GM23338 (cell line): ENCODE measurements at regions not wholly inside any gene's neighbourhood (a gene's known extent, or its start where the extent isn't known, plus 50 kb on each side); places are given as distances from the start of the nearest gene placed in this dataset.

Experiments
- ATAC-seq: fragments of 200-7000 bp; cut with Tn5 transposase; 3 replicates; pipeline ENCODE4 v1.9.1; 2020
- DNase-seq: peaks from one replicate; pipeline ENCODE4 v3.0.0-alpha.2; 2015; ENCODE audit warnings: low spot score
- H2AFZ ChIP-seq: fragments of 200-600 bp; sonication (generic); 2 replicates; pipeline ENCODE4 v1.8.0; 2016; ENCODE audit warnings: antibody characterized with exemption, mild to moderate bottlenecking, moderate library complexity
- H3F3A ChIP-seq: fragments of 200-600 bp; sonication (generic); replicated peaks from 2 replicates; pipeline ENCODE4 v1.8.0; 2017; ENCODE audit warnings: antibody characterized with exemption, mixed run types, low read depth
- H3K27ac ChIP-seq: fragments of 200-600 bp; sonication (generic); 2 replicates; pipeline ENCODE4 v1.6.1; 2016; ENCODE audit warnings: low read depth
- H3K27me3 ChIP-seq: fragments of 200-600 bp; sonication (generic); 2 replicates; pipeline ENCODE4 v1.8.0; 2016; ENCODE audit warnings: mild to moderate bottlenecking, mixed run types, moderate library complexity; ENCODE audit not compliant: insufficient read depth
- H3K36me3 ChIP-seq: fragments of 200-600 bp; sonication (generic); 2 replicates; pipeline ENCODE4 v1.8.0; 2016; ENCODE audit warnings: mild to moderate bottlenecking; ENCODE audit not compliant: insufficient read depth
- H3K4me1 ChIP-seq: fragments of 200-600 bp; sonication (generic); 2 replicates; pipeline ENCODE4 v1.8.0; 2016; ENCODE audit warnings: mild to moderate bottlenecking, moderate library complexity; ENCODE audit not compliant: insufficient read depth
- H3K4me2 ChIP-seq: fragments of 200-600 bp; sonication (generic); 2 replicates; pipeline ENCODE4 v1.7.1; 2017; ENCODE audit warnings: mixed run types
- H3K4me3 ChIP-seq: fragments of 200-600 bp; sonication (generic); 2 replicates; pipeline ENCODE4 v1.6.1; 2016; ENCODE audit warnings: mixed run types
- H3K79me2 ChIP-seq: fragments of 200-600 bp; sonication (generic); replicated peaks from 2 replicates; pipeline ENCODE4 v1.8.0; 2017; ENCODE audit warnings: mild to moderate bottlenecking; ENCODE audit not compliant: insufficient read depth
- H3K9me2 ChIP-seq: fragments of 200-600 bp; sonication (generic); 2 replicates; pipeline ENCODE4 v1.8.0; 2017; ENCODE audit not compliant: insufficient read depth
- H4K20me1 ChIP-seq: fragments of 200-600 bp; sonication (generic); replicated peaks from 2 replicates; pipeline ENCODE4 v1.8.0; 2017; ENCODE audit warnings: mild to moderate bottlenecking; ENCODE audit not compliant: insufficient read depth
- H3K27ac Mint-ChIP-seq: 2 replicates; pipeline ENCODE4 v1.8.0; 2020; ENCODE audit warnings: inconsistent platforms, mild to moderate bottlenecking, moderate library complexity, mixed read lengths
- H3K27me3 Mint-ChIP-seq: 3 replicates; pipeline ENCODE4 v1.8.0; 2022; ENCODE audit warnings: low read depth, mild to moderate bottlenecking, moderate library complexity, mixed read lengths, inconsistent platforms; ENCODE audit not compliant: insufficient read depth, poor library complexity
- H3K36me3 Mint-ChIP-seq: 3 replicates; pipeline ENCODE4 v1.8.0; 2021; ENCODE audit warnings: low read depth, mild to moderate bottlenecking, inconsistent platforms, moderate library complexity, mixed read lengths
- H3K4me1 Mint-ChIP-seq: 3 replicates; pipeline ENCODE4 v1.8.0; 2020; ENCODE audit warnings: mild to moderate bottlenecking, inconsistent platforms, mixed read lengths
- H3K4me3 Mint-ChIP-seq: 3 replicates; pipeline ENCODE4 v1.8.0; 2021; ENCODE audit warnings: moderate library complexity, mild to moderate bottlenecking, inconsistent platforms, mixed read lengths
- H3K9me3 Mint-ChIP-seq: 3 replicates; pipeline ENCODE4 v1.8.0; 2020; ENCODE audit warnings: moderate library complexity, mild to moderate bottlenecking, inconsistent platforms, mixed read lengths
- CREB1 ChIP-seq: fragments of 250-450 bp; sonication (Bioruptor Pico); IDR thresholded peaks from 2 replicates; pipeline ENCODE4 v1.5.0; 2020; ENCODE audit warnings: low read depth, mild to moderate bottlenecking, moderate library complexity
- EZH2phosphoT487 ChIP-seq: fragments of 200-600 bp; sonication (generic); IDR thresholded peaks from one replicate; pipeline ENCODE4 v1.8.1; 2018; ENCODE audit warnings: antibody characterized with exemption; ENCODE audit not compliant: unreplicated experiment
- JUNB ChIP-seq: IDR thresholded peaks from one replicate; pipeline ENCODE4 v1.6.1; 2016; ENCODE audit warnings: antibody characterized with exemption; ENCODE audit not compliant: unreplicated experiment
- NANOG ChIP-seq: IDR thresholded peaks from 2 replicates; pipeline ENCODE4 v1.6.1; 2016; ENCODE audit warnings: antibody characterized with exemption, borderline replicate concordance
- POLR2AphosphoS5 ChIP-seq: IDR thresholded peaks from 2 replicates; pipeline ENCODE4 v1.6.1; 2016; ENCODE audit warnings: antibody characterized with exemption, low read depth
- REST ChIP-seq: IDR thresholded peaks from one replicate; pipeline ENCODE4 v1.6.1; 2018; ENCODE audit warnings: antibody characterized with exemption; ENCODE audit not compliant: unreplicated experiment
- STAT1 ChIP-seq: IDR thresholded peaks from one replicate; pipeline ENCODE4 v1.6.1; 2016; ENCODE audit warnings: antibody characterized with exemption; ENCODE audit not compliant: unreplicated experiment
- ZNF114 ChIP-seq: fragments of 250-450 bp; sonication (Bioruptor Pico); IDR thresholded peaks from 2 replicates; pipeline ENCODE4 v1.5.0; 2020; ENCODE audit warnings: mild to moderate bottlenecking, moderate library complexity
- ZNF331 ChIP-seq: fragments of 250-450 bp; sonication (Bioruptor Pico); IDR thresholded peaks from 2 replicates; pipeline ENCODE4 v1.5.0; 2020; ENCODE audit warnings: low read depth, mild to moderate bottlenecking, moderate library complexity
- ZNF462 ChIP-seq: fragments of 250-450 bp; sonication (Bioruptor Pico); IDR thresholded peaks from 2 replicates; pipeline ENCODE4 v1.5.0; 2020; ENCODE audit warnings: mild to moderate bottlenecking, moderate library complexity
- TF ChIP-seq, protein P1 (sequence below): IDR thresholded peaks from 2 replicates; pipeline ENCODE4 v1.6.1; 2016; ENCODE audit warnings: antibody characterized with exemption

DNA sequence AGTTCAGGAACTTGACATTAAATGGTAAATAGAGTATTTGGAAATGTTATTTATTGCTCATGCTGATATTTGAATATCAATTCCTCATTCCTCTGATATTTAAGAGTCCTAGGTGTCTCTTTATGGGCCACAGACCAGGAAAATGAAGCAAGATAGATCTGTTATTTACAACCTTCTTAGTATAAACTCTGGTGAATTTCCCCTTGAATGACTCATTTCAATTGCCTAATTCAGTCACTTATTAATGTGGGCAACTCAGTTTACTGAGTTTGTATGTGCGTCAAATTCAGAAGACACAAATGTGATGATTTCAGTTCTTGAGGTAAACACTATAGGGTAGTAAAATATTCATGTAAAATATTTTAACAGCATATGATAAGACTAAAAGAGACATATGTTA lies 1404.4 kb upstream of the PRMT6 start:
- ATAC-seq = no peak
- no peak overlapping the region for H2AFZ ChIP-seq
- no peak overlapping the region for H3K4me2 ChIP-seq
- Mint-ChIP-seq H3K4me3 (no peak overlapping the region), H3K9me3 (no peaks in the 10 kb centered on the region), H3K27me3 (no peaks in the 10 kb centered on the region), H3K36me3 (no peaks in the 10 kb centered on the region), H3K27ac (no peak overlapping the region), H3K4me1 (no peaks in the 10 kb centered on the region)
- H3K79me2 ChIP-seq = no peaks in the 10 kb centered on the region
- H3K27ac ChIP-seq = no peak overlapping the region
- TF ChIP-seq, protein P1, sequence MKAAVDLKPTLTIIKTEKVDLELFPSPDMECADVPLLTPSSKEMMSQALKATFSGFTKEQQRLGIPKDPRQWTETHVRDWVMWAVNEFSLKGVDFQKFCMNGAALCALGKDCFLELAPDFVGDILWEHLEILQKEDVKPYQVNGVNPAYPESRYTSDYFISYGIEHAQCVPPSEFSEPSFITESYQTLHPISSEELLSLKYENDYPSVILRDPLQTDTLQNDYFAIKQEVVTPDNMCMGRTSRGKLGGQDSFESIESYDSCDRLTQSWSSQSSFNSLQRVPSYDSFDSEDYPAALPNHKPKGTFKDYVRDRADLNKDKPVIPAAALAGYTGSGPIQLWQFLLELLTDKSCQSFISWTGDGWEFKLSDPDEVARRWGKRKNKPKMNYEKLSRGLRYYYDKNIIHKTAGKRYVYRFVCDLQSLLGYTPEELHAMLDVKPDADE = no peak
- TF ChIP-seq NANOG (no peak), CREB1 (CRISPR knock-in tag) (no peak), ZNF114 (no peak)
- H3K36me3 ChIP-seq = no peaks in the 10 kb centered on the region
- no peaks in the 10 kb centered on the region for H3K4me1 ChIP-seq
- no peaks in the 10 kb centered on the region for H4K20me1 ChIP-seq
- no peak for DNase-seq
- H3K9me2 ChIP-seq = no peaks in the 10 kb centered on the region
- H3F3A ChIP-seq = no peaks in the 10 kb centered on the region
- H3K27me3 ChIP-seq = no peaks in the 10 kb centered on the region
- H3K4me3 ChIP-seq = no peak overlapping the region

GRCh38 chr1:105655032-105655431 lies 1401.4 kb upstream of the PRMT6 start:
- Histone ChIP-seq H2AFZ (no peak overlapping the region), H3K4me1 (no peaks in the 10 kb centered on the region), H4K20me1 (no peaks in the 10 kb centered on the region), H3K27ac (no peak overlapping the region), H3K36me3 (no peaks in the 10 kb centered on the region), H3K4me3 (no peak overlapping the region), H3F3A (no peaks in the 10 kb centered on the region), H3K27me3 (no peaks in the 10 kb centered on the region), H3K9me2 (no peaks in the 10 kb centered on the region), H3K4me2 (no peak overlapping the region), H3K79me2 (no peaks in the 10 kb centered on the region)
- H3K4me1 Mint-ChIP-seq = no peaks in the 10 kb centered on the region
- no peaks in the 10 kb centered on the region for H3K27me3 Mint-ChIP-seq
- H3K9me3 Mint-ChIP-seq = no peaks in the 10 kb centered on the region
- H3K4me3 Mint-ChIP-seq = no peak overlapping the region
- H3K36me3 Mint-ChIP-seq = no peaks in the 10 kb centered on the region
- no peak overlapping the region for H3K27ac Mint-ChIP-seq
- no peak for DNase-seq
- no peak for ATAC-seq
- TF ChIP-seq CREB1 (CRISPR knock-in tag) (no peak), EZH2phosphoT487 (no peak), REST (no peak), ZNF462 (CRISPR knock-in tag) (no peak), ZNF114 (no peak), POLR2AphosphoS5 (no peak), ZNF331 (CRISPR knock-in tag) (no peak), JUNB (no peak), STAT1 (no peak), NANOG (no peak)
- TF ChIP-seq, protein P1 = no peak
